Psoas muscle (tissue), 7 donors: ENCODE measurements at regions not wholly inside any gene's neighbourhood (a gene's known extent, or its start where the extent isn't known, plus 50 kb on each side); places are given as distances from the start of the nearest gene placed in this dataset.

ENCODE experiments used
- ATAC-seq, 4 donors: fragments of 200-7000 bp; cut with Tn5 transposase; one replicate each; pipeline ENCODE4 v1.9.1; 2020; ENCODE audit warnings: moderate library complexity in 3 of 4, mild to moderate bottlenecking in 2 of 4
- DNase-seq, 2 donors: peaks; one replicate each; pipeline ENCODE4 v3.0.0-alpha.2; 2020
- H3K27ac ChIP-seq: fragments of 200-600 bp; one replicate; pipeline ENCODE4 v1.8.0; 2022
- H3K27me3 ChIP-seq, 3 donors: fragments of 200-600 bp in 1 of 3; one replicate each; pipeline versions ENCODE4 v1.6.1 to v1.8.0; 2013 to 2022; ENCODE audit warnings: low read length in 2 of 3, mild to moderate bottlenecking in 2 of 3, moderate library complexity in 1 of 3; ENCODE audit not compliant: insufficient read depth in 3 of 3
- H3K36me3 ChIP-seq, 2 donors: fragments of 200-600 bp in 1 of 2; one replicate each; pipeline versions ENCODE4 v1.6.1 to v1.8.0; 2013 to 2022; ENCODE audit warnings: low read depth in 1 of 2, mild to moderate bottlenecking in 1 of 2, moderate library complexity in 1 of 2; ENCODE audit not compliant: insufficient read depth in 1 of 2
- H3K4me1 ChIP-seq: fragments of 200-600 bp; one replicate; pipeline ENCODE4 v1.8.0; 2022
- H3K4me3 ChIP-seq: fragments of 200-600 bp; one replicate; pipeline ENCODE4 v1.8.0; 2022; ENCODE audit warnings: mild to moderate bottlenecking
- H3K9me3 ChIP-seq: fragments of 200-600 bp; one replicate; pipeline ENCODE4 v1.8.0; 2022
- WGBS, 3 donors: extraction: QIAGEN DNeasy Blood & Tissue Kit; methylation state at CpG; one replicate each; pipeline versions ENCODE4 v1.1.6 to v1.1.7; 2013; 5-methylcytosine and 5-hydroxymethylcytosine counted together
- intact Hi-C, 2 donors: fragments of 100-400 bp; cut with DNase I; formaldehyde crosslinking; loops; one replicate each; pipeline versions ENCODE4 v1.11.0 to v1.14.2; 2022
- TF ChIP-seq, protein P1 (sequence below): fragments of 200-600 bp; IDR thresholded peaks from one replicate; pipeline ENCODE4 v1.8.0; 2022; ENCODE audit warnings: antibody characterized with exemption
- donor health status: healthy with polysubstance abuse.
- donor health status: DM: no; HTN: no; CAD: no; lungs with moderate emphysema.
- donor health status: Bipolar disorder and iron deficiency.
- donor health status: healthy.
- donor health status: DM: yes; HTN: yes; CAD: no.
- donor health status: DM: no; HTN: no; CAD: no.
- donor health status: DM: yes; HTN: yes; CAD: no.

DNA sequence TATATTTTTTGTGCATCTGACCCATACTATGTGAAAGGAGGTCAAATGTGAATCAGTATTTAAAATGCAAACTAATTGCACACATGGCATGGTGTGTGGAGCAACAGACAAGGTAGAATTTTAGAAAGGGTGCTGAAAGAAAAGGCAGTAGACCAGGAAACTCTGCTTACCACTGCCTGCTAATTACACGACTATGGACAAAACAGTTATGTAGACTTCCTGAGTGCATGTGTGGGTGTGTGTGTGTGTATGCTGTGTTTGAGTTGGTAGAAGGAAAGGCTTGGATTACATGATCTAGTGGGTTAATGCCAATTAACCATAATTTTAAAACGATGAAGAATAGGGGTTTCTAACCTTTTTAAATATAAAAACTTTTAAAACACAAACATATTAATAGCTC lies 349.9 kb downstream of the SH3GL2 start:
- Histone ChIP-seq H3K9me3 (no peaks in the 10 kb centered on the region), H3K4me3 (no peak overlapping the region), H3K27me3 (no peaks in the 10 kb centered on the region), H3K4me1 (no peaks in the 10 kb centered on the region), H3K36me3 (no peaks in the 10 kb centered on the region), H3K27ac (no peak overlapping the region)
- DNase-seq (no peak), ATAC-seq (no peak)
- TF ChIP-seq, protein P1, sequence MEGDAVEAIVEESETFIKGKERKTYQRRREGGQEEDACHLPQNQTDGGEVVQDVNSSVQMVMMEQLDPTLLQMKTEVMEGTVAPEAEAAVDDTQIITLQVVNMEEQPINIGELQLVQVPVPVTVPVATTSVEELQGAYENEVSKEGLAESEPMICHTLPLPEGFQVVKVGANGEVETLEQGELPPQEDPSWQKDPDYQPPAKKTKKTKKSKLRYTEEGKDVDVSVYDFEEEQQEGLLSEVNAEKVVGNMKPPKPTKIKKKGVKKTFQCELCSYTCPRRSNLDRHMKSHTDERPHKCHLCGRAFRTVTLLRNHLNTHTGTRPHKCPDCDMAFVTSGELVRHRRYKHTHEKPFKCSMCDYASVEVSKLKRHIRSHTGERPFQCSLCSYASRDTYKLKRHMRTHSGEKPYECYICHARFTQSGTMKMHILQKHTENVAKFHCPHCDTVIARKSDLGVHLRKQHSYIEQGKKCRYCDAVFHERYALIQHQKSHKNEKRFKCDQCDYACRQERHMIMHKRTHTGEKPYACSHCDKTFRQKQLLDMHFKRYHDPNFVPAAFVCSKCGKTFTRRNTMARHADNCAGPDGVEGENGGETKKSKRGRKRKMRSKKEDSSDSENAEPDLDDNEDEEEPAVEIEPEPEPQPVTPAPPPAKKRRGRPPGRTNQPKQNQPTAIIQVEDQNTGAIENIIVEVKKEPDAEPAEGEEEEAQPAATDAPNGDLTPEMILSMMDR = no peak
- intact Hi-C loops = loop anchor here in 1 of 2 donors (10.0 kb wide), 1 partner anchor 56 kb away; no protein-coding TSS in a partner anchor
- 37 to 48% (median 40%) methylated on average over 2 of the region's 2 CpGs for WGBS, 3 donors

GRCh38 chr9:17929506-17929905 lies 350.6 kb downstream of the SH3GL2 start:
- whole genome bisulfite sequencing, 3 donors = 80 to 87% (median 83%) methylated on average over 2 of the region's 2 CpGs
- TF ChIP-seq, protein P1 = no peak
- Histone ChIP-seq H3K4me3 (no peak overlapping the region), H3K27me3 (no peaks in the 10 kb centered on the region), H3K4me1 (no peaks in the 10 kb centered on the region), H3K27ac (no peak overlapping the region), H3K9me3 (no peaks in the 10 kb centered on the region), H3K36me3 (no peaks in the 10 kb centered on the region)
- ATAC-seq = no peak
- DNase-seq = no peak
- intact Hi-C loops = loop anchor here in 1 of 2 donors (10.0 kb wide), 1 partner anchor 55 kb away; no protein-coding TSS in a partner anchor

- intact Hi-C loops = no loop called here
- Histone ChIP-seq H3K27ac (no peak overlapping the region), H3K4me3 (no peak overlapping the region), H3K36me3 (no peaks in the 10 kb centered on the region), H3K27me3 (no peaks in the 10 kb centered on the region), H3K4me1 (no peaks in the 10 kb centered on the region), H3K9me3 (no peaks in the 10 kb centered on the region)
- TF ChIP-seq, protein P1 = no peak
- no peak for ATAC-seq
- 75 to 80% (median 78%) methylated on average over 5 of the region's 5 CpGs for WGBS, 3 donors
- DNase-seq = no peak
Observed at GRCh38 chr9:17930071-17930470, 351.2 kb downstream of the SH3GL2 start.

DNA sequence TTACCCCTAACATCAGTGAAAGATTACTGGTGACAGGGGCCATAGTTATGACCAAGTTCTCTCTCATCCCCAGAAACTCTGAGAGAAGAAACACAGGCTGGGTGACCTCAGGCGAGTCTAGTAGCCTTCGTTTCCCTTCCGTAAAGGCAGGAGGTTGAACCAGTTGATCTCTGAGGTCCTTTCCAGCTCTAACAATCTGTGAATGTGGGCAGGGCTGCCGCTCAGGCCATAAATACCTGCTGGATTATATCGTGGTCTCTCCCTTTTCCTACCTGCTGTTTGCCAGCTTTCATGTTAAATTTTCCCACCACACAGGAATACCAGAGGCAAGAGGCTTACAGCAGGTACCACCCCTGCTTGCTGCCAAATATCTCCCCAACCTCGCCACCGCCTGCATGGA lies 357.5 kb downstream of the SH3GL2 start:
- H3K4me3 ChIP-seq = no peak overlapping the region
- DNase-seq (no peak), ATAC-seq (no peak)
- no peak overlapping the region for H3K27ac ChIP-seq
- no peaks in the 10 kb centered on the region for H3K36me3 ChIP-seq
- no peaks in the 10 kb centered on the region for H3K9me3 ChIP-seq
- WGBS, 3 donors = 69 to 76% (median 75%) methylated on average over 7 of the region's 7 CpGs
- H3K27me3 ChIP-seq = no peaks in the 10 kb centered on the region
- H3K4me1 ChIP-seq = no peaks in the 10 kb centered on the region
- TF ChIP-seq, protein P1 = no peak
- intact Hi-C loops = no loop called here

GRCh38 chr9:17938035-17938655 lies 359.3 kb downstream of the SH3GL2 start:
- DNase-seq = no peak
- H3K27me3 ChIP-seq = no peaks in the 10 kb centered on the region
- no peaks in the 10 kb centered on the region for H3K9me3 ChIP-seq
- H3K27ac ChIP-seq = no peak overlapping the region
- H3K4me3 ChIP-seq = no peak overlapping the region
- ATAC-seq = no peak
- TF ChIP-seq, protein P1 = no peak
- WGBS, 3 donors = 43 to 58% (median 47%) methylated on average over 8 of the region's 8 CpGs
- H3K36me3 ChIP-seq = no peaks in the 10 kb centered on the region
- intact Hi-C loops = no loop called here
- H3K4me1 ChIP-seq = no peaks in the 10 kb centered on the region
